H1 (cell line): ENCODE measurements at regions not wholly inside any gene's neighbourhood (a gene's known extent, or its start where the extent isn't known, plus 50 kb on each side); places are given as distances from the start of the nearest gene placed in this dataset.

Experiments
- CHD7 ChIP-seq: fragments of 300-600 bp; sonication (generic); IDR thresholded peaks from 2 replicates; pipeline ENCODE4 v1.7.1; 2012; ENCODE audit warnings: low read length, moderate library complexity, mild to moderate bottlenecking, inconsistent platforms; ENCODE audit not compliant: insufficient replicate concordance
- CREB1 ChIP-seq: IDR thresholded peaks from 2 replicates; pipeline ENCODE4 v1.6.1; 2012; ENCODE audit warnings: inconsistent platforms
- EGR1 ChIP-seq: IDR thresholded peaks from 2 replicates; pipeline ENCODE4 v1.6.1; 2011; ENCODE audit warnings: low read depth, low read length, borderline replicate concordance
- FOSL1 ChIP-seq: IDR thresholded peaks from 2 replicates; pipeline ENCODE4 v1.6.1; 2011; ENCODE audit warnings: mild to moderate bottlenecking, low read depth, low read length, moderate library complexity; ENCODE audit not compliant: insufficient read depth
- PHF8 ChIP-seq: fragments of 200-600 bp; sonication (generic); conservative IDR thresholded peaks from 2 replicates; pipeline ENCODE4 v1.7.1; 2012; ENCODE audit warnings: low read depth, mild to moderate bottlenecking, inconsistent platforms, low read length, moderate library complexity
- RBBP5 ChIP-seq: IDR thresholded peaks from 2 replicates; pipeline ENCODE4 v1.7.1; 2012; ENCODE audit warnings: low read depth, mild to moderate bottlenecking, inconsistent platforms, low read length, moderate library complexity, borderline replicate concordance
- YY1 ChIP-seq: IDR thresholded peaks from 2 replicates; pipeline ENCODE4 v1.6.1; 2011; ENCODE audit warnings: low read depth, mild to moderate bottlenecking, low read length
- ZNF274 ChIP-seq: IDR thresholded peaks from 2 replicates; pipeline ENCODE4 v1.7.0; 2012; ENCODE audit warnings: low read length, borderline replicate concordance; ENCODE audit errors: extremely low read depth

GRCh38 chr1:209531549-209531948 is 52.0 kb upstream of the CAMK1G start (continued):
- TF ChIP-seq CHD7 (no peak), FOSL1 (no peak), EGR1 (no peak), YY1 (no peak), ZNF274 (no peak), RBBP5 (no peak), PHF8 (no peak), CREB1 (no peak)
